ENCODE measurements at regions not wholly inside any gene's neighbourhood (a gene's known extent, or its start where the extent isn't known, plus 50 kb on each side); places are given as distances from the start of the nearest gene placed in this dataset.
"Not testable (repeated sequence)": the region's sequence is repeated elsewhere in the genome, so short reads cannot be mapped to it uniquely, and the experiment has no call there.

DNA sequence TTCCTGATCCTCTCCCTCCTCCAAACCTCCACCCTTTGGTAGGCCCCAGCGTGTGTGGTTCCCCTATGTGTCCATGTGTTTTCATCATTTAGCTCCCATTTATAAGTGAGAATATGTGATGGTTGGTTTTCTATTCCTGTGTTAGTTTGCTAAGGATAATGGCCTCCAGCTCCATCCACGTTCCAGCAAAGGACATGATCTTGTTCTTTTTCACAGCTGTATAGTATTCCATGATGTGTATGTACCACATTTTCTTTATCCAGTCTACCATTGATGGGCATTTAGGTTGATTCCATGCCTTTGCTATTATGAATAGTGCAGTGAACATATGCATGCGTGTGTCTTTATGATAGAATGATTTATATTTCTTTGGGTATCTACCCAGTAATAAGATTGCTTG, 420.7 kb downstream of the MIAT start:
- DNase-seq; H3K27ac Mint-ChIP-seq; H3K4me1 Mint-ChIP-seq; H3K9me3 Mint-ChIP-seq; H3K4me3 Mint-ChIP-seq; intact Hi-C loops (cut with micrococcal nuclease); H3K36me3 Mint-ChIP-seq (ENCODE audit: low read depth); H3K27me3 Mint-ChIP-seq: not testable (repeated sequence)

DNA sequence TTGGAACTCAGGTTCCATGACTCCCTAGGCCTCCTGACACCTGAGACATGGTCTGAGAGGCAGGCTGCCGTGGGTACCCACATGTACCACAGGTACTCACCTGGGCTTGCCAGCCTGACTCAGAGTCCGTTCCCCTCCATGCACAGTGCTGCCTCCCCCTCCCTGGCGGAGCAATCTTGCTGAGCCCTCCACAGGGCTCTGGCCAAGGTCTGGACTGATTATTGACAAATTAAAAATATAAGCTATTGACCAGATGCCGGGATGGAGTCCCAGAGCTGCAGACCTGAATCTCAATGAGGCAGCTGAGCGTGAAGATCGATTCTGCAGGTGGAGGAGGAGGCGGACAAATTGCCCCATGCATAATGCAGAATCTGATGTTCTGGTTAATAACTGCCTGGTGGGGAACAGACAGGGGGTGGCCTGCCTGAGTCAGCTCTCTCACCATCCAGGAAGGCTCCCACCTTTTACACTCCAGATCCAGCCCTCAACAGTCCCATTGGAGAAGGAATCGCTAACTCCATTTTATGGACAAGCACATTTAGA, 422.7 kb downstream of the MIAT start:
- Mint-ChIP-seq H3K4me1 (no peaks in the 10 kb centered on the region), H3K27me3 (no peaks in the 10 kb centered on the region), H3K36me3 (ENCODE audit: low read depth) (no peaks in the 10 kb centered on the region), H3K9me3 (no peaks in the 10 kb centered on the region), H3K4me3 (no peak overlapping the region), H3K27ac (no peak overlapping the region)
- no peak for DNase-seq
- intact Hi-C loops (cut with micrococcal nuclease) = no loop called here

DNA sequence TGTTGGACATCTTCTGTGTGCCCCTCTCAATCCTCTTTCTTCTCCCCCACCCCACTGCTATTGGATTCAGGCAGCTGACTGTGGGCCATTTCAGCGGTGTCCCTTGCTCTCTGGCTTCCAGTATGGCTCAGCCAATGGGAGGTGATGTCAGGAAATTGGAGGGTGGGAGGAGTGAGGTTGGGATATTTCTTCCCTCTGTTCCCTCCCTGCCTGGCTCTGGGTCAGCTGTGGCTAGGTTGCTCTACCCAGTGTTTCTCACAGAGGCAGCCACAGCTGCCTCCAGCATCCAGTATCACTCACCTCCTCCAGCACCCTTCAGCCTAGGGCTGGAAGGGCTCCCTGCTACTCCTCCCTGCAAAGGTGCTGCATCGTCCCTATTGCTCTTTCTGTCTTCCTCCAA, 423.5 kb downstream of the MIAT start:
- DNase-seq = no peak
- Mint-ChIP-seq H3K4me3 (no peak overlapping the region), H3K27me3 (no peaks in the 10 kb centered on the region), H3K27ac (no peak overlapping the region), H3K36me3 (ENCODE audit: low read depth) (no peaks in the 10 kb centered on the region), H3K4me1 (no peaks in the 10 kb centered on the region), H3K9me3 (no peaks in the 10 kb centered on the region)
- intact Hi-C loops (cut with micrococcal nuclease) = no loop called here

DNA sequence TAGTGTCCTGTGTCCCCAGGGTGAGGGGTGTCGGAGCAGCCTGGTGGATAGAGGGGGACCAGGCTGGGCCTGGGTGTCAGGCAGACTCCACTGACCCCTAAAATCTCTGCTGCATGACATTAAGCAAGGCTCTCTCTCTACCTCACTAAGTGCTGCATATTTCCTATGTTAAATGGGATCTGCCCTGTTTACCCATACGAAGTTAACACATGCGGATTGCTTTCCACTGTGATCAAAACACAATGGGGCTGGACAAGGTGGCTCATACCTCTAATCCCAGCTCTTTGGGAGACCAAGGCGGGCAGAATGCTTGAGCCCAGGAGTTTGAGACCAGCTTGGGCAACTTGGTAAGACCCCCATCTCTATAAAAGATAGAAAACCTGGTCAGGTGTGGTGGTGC, 426.2 kb downstream of the MIAT start:
- intact Hi-C loops (cut with micrococcal nuclease) = no loop called here
- Mint-ChIP-seq H3K4me3 (no peak overlapping the region), H3K9me3 (no peaks in the 10 kb centered on the region), H3K36me3 (ENCODE audit: low read depth) (no peaks in the 10 kb centered on the region), H3K27me3 (no peaks in the 10 kb centered on the region), H3K27ac (no peak overlapping the region), H3K4me1 (no peaks in the 10 kb centered on the region)
- no peak for DNase-seq

DNA sequence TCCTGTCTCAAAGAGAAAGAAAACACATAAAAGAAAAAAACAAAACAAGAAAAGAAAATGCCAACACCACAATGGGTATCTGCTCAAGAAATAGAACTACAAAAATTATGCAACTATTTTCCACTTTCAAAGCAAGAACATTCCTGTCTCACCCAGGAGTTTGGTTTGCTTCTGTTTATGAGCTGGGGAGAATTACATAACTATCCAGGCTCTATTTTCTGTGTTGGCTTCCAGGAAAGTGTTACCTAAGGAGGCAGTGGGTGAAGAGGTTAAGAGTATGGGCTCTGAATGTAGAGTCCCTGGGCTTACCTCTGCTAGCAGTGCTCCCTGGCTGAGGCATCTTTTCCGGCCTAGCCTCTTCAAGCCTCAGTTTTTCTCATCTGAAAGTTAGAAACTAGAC, 426.7 kb downstream of the MIAT start:
- Mint-ChIP-seq H3K27me3 (no peaks in the 10 kb centered on the region), H3K27ac (no peak overlapping the region), H3K36me3 (ENCODE audit: low read depth) (no peaks in the 10 kb centered on the region), H3K9me3 (no peaks in the 10 kb centered on the region), H3K4me1 (no peaks in the 10 kb centered on the region), H3K4me3 (no peak overlapping the region)
- intact Hi-C loops (cut with micrococcal nuclease) = no loop called here
- DNase-seq = no peak

DNA sequence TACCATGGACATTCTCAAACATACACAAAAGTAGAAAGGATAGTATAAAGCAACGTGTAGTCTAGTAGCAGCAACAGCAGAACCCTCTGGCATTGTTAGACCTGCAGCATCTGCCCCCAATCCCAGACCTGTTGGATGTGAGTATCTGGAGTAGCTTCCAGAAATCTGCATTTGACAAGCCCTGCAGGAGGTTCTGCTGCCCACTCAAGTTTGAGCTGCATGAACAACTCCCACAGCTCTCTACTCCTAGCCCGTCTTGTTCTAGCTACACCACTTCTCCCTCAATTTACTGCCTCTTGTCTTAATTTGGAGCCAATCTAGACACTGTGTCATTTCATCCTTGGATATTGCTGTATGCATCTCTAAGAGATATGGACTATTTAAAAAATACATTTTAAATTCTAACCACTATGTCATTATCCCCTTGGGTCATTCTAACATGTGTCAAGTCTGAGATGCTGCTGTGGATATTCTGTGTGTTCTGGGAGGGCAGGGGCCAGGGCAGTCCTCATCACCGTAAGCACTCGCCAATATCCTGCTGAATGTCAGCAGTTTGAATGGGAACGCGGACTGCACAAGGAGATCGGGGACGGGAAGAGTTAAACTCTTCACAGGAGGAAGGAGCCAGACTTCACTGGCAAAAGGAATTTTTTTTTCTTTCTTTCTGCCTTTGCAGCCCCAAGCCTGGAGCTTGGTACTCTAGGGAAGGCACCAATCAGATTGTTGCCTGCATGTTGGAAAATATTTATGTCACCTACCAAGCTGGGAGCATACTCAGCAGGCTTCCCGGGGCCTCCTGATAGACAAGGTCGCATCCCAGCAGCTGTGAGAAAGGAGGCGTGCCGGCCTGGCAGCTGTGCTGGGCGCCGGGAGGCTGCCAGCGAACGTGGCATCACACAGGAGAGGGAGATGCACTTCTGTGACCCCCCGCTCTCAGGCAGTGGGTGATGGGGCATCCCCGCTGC, 429.0 kb downstream of the MIAT start:
- Mint-ChIP-seq H3K36me3 (ENCODE audit: low read depth) (no peaks in the 10 kb centered on the region), H3K9me3 (no peaks in the 10 kb centered on the region), H3K27me3 (no peaks in the 10 kb centered on the region), H3K4me1 (no peaks in the 10 kb centered on the region), H3K27ac (no peak overlapping the region), H3K4me3 (no peak overlapping the region)
- DNase-seq = no peak
- intact Hi-C loops (cut with micrococcal nuclease) = no loop called here

DNA sequence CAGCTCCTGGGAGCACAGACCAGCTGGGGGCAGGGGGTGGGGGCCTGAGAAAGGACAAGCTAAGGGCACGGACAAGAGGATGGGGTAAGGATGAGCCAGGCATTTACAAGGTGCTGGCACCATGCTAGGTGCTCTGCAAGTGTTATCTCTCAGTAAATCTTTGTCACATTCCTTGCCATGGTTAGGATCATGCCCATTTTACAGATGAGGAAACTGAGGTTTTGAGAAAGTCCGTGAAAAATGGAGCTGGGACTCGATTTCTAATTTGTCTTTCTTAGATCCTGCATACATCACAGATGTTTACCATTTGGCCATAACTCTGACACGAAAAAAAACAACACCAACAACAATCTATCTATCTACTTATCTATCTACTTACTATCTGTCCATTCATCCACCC, 429.7 kb downstream of the MIAT start:
- H3K4me1 Mint-ChIP-seq = no peaks in the 10 kb centered on the region
- no peaks in the 10 kb centered on the region for H3K9me3 Mint-ChIP-seq
- H3K4me3 Mint-ChIP-seq = no peak overlapping the region
- no peak for DNase-seq
- no peaks in the 10 kb centered on the region for H3K27me3 Mint-ChIP-seq
- no peak overlapping the region for H3K27ac Mint-ChIP-seq
- intact Hi-C loops (cut with micrococcal nuclease) = no loop called here
- no peaks in the 10 kb centered on the region for H3K36me3 Mint-ChIP-seq (ENCODE audit: low read depth)

DNA sequence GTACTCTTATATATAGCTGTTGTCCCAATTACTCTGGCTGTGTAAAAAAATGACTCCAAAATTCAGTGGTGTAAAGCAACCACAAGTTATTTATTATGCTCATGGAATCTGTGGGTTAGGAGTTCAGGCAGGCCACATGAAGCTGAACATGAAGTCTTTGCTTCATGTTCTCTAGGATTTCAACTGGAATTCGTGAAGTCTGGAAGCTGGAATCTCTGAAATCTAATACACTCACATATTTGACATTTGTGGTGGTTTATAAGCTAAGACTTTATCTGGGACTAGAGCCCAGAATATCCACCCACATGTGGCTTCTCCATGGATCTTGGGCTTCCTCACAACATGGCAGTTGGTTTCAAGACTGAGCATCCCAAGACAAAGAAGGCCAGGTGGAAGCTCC, 430.6 kb downstream of the MIAT start:
- Mint-ChIP-seq H3K27me3 (no peaks in the 10 kb centered on the region), H3K9me3 (no peaks in the 10 kb centered on the region), H3K36me3 (ENCODE audit: low read depth) (no peaks in the 10 kb centered on the region), H3K4me1 (no peaks in the 10 kb centered on the region), H3K4me3 (no peak overlapping the region), H3K27ac (no peak overlapping the region)
- no peak for DNase-seq
- intact Hi-C loops (cut with micrococcal nuclease) = no loop called here

DNA sequence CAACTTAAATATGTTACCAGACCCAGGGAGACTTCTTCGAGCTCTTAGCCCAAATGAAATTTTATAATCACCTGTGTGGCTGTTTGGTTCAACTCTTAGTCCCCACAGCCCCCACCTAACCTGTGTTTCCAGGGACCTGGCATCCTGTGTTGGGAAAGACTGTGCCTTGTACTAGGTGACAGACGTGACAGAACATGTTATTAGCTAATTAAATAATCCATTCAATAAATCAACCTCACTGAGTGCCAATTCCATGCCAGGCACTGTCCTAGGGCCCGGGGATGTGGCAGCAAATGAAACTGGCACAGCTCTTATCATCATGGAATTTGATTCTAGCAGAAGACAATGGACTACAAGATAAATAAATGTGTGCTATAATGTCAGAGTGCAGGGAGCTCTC, 431.9 kb downstream of the MIAT start:
- Mint-ChIP-seq H3K27me3 (no peaks in the 10 kb centered on the region), H3K4me3 (no peak overlapping the region), H3K36me3 (ENCODE audit: low read depth) (no peaks in the 10 kb centered on the region), H3K27ac (no peak overlapping the region), H3K4me1 (no peaks in the 10 kb centered on the region), H3K9me3 (no peaks in the 10 kb centered on the region)
- intact Hi-C loops (cut with micrococcal nuclease) = no loop called here
- no peak for DNase-seq

DNA sequence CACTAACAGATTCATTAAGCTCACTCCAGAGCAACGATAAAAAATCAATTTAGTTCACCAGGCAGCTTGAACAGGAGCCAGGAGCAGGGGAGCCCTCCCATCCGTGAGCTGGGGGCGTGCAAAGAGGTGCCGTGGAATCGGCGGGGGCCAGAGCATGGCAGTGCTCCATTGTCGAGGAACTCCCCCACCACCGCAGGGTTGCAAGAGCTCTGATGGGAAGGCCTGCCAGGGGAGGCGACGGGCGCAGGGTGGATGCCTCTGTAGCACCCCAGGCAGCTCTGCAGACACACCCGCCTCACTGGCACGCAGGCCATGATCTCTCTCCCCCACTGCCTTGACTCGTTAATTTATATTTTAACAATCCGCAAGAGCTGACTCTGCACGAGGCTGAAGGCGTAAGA, 433.2 kb downstream of the MIAT start:
- DNase-seq = no peak
- Mint-ChIP-seq H3K27ac (no peak overlapping the region), H3K4me3 (no peak overlapping the region), H3K36me3 (ENCODE audit: low read depth) (no peaks in the 10 kb centered on the region), H3K4me1 (no peaks in the 10 kb centered on the region), H3K27me3 (no peaks in the 10 kb centered on the region), H3K9me3 (no peaks in the 10 kb centered on the region)
- intact Hi-C loops (cut with micrococcal nuclease) = no loop called here

DNA sequence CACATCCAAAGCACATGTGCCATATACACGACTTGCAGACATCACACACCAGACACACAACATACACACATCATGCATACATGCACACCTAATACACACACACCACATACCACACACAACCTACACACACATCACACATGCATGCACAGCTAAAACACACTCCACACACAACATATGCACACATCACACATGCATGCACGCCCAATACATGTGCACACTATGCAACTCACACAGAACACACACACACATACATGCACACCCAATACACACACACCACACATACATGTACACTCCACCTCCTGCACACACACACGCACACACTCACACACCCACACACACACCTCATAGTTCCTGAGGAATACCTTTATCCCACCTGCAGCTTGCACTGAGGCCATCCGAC, 436.0 kb downstream of the MIAT start:
- Mint-ChIP-seq H3K9me3 (no peaks in the 10 kb centered on the region), H3K4me3 (no peak overlapping the region), H3K27ac (no peak overlapping the region), H3K27me3 (no peaks in the 10 kb centered on the region), H3K36me3 (ENCODE audit: low read depth) (no peaks in the 10 kb centered on the region), H3K4me1 (no peaks in the 10 kb centered on the region)
- intact Hi-C loops (cut with micrococcal nuclease) = no loop called here
- no peak for DNase-seq

DNA sequence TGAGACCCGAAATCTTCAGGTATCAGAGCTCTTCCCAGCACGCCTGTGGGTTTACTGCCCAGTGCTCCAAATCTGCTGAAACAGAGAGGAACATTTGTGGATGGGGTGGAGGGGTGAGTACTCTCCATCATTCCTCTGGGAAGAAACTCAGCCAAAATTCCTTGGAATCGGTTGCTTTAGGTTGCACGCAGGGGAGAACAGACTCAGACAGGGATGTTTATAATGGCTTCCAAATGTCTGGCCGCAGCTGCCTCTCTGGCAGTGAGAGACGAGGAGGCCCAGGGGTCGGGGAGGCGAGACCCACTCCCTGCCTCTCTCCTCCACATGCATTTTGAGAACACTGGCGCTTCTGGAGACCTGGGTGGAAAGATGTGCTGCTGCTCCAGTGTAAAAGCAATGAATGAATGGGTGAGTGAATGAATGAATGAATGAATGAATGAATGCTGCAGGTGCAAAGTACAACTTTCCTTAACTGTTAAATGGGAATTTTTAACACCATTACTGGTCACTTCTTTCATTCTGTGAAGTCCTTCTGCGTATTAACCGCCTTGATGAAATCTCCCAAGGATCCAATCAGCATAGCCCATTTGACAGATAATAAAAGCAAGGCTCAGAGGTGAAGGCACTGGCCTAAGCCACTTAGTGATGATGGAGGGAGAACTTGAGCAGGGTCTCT, 437.4 kb downstream of the MIAT start:
- H3K36me3 Mint-ChIP-seq (ENCODE audit: low read depth) = no peaks in the 10 kb centered on the region
- DNase-seq = no peak
- H3K9me3 Mint-ChIP-seq = no peaks in the 10 kb centered on the region
- no peak overlapping the region for H3K4me3 Mint-ChIP-seq
- H3K4me1 Mint-ChIP-seq = no peaks in the 10 kb centered on the region
- intact Hi-C loops (cut with micrococcal nuclease) = no loop called here
- H3K27me3 Mint-ChIP-seq = peaks cover 2% of the 10 kb centered on the region
- no peak overlapping the region for H3K27ac Mint-ChIP-seq

DNA sequence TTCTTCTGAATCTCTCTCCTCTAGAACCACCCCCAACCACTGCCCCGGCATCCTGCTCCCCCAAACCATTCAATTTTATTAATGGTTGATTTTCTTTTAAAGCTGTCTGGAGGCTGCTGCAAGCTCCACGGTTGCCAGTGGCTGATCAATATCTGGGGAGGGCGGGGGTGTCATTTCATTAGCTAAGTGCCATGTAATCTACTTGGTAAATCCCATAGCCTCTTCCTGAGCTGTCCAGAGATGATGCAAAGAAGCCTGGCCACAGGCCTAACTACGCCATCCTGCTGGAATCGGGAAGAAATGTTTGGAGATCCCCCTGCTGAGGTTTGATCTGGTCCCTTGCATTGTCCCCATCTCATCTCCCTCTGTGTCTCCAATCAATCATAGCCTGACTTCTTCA, 440.1 kb downstream of the MIAT start:
- no peak for DNase-seq
- peaks cover 16% of the 10 kb centered on the region for H3K27me3 Mint-ChIP-seq
- no peaks in the 10 kb centered on the region for H3K36me3 Mint-ChIP-seq (ENCODE audit: low read depth)
- no peaks in the 10 kb centered on the region for H3K9me3 Mint-ChIP-seq
- intact Hi-C loops (cut with micrococcal nuclease) = no loop called here
- no peak overlapping the region for H3K27ac Mint-ChIP-seq
- no peaks in the 10 kb centered on the region for H3K4me1 Mint-ChIP-seq
- no peak overlapping the region for H3K4me3 Mint-ChIP-seq

DNA sequence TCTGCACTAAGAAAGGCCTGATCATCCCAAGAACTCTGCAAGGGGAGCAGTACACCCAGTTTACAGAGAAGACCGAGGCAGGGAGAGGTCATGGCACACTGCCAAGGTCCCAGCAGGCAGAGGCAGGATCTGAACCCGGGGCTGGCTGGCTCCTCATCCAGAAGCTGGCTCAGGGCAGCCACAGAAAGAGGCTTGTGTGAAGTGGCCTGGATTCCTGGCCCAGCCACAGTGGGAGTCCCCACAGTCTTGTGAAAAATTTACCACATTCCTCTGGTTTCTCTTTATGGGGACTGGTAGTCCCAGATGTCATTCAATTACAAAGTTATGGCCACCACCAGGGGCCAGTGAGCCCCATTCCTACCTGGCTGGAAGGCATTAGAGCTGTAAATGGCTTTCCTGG, 440.5 kb downstream of the MIAT start:
- peaks cover 16% of the 10 kb centered on the region for H3K27me3 Mint-ChIP-seq
- H3K4me3 Mint-ChIP-seq = no peak overlapping the region
- no peaks in the 10 kb centered on the region for H3K36me3 Mint-ChIP-seq (ENCODE audit: low read depth)
- H3K9me3 Mint-ChIP-seq = no peaks in the 10 kb centered on the region
- no peaks in the 10 kb centered on the region for H3K4me1 Mint-ChIP-seq
- DNase-seq = no peak
- intact Hi-C loops (cut with micrococcal nuclease) = no loop called here
- no peak overlapping the region for H3K27ac Mint-ChIP-seq

Measured in activated CD4-positive, alpha-beta T cell treated with anti-CD3 and anti-CD28 coated beads, Interleukin-2, amount 10 ng/mL, durations not matched to agents 24 days and 14 days (primary cell).